BJ (cell line): ENCODE measurements at regions not wholly inside any gene's neighbourhood (a gene's known extent, or its start where the extent isn't known, plus 50 kb on each side); places are given as distances from the start of the nearest gene placed in this dataset.

Source experiments
- CTCF ChIA-PET: fragments of 350-600 bp; formaldehyde crosslinking; extraction: SDS; loops from one replicate; lab custom pipeline; 2021; ENCODE audit warnings: antibody characterized with exemption, inconsistent platforms; lab: Yijun Ruan, JAX
- POLR2A ChIA-PET: fragments of 300-600 bp; sonication (Branson Sonifier 250); formaldehyde crosslinking; extraction: SDS; loops from one replicate; lab custom pipeline; 2021; ENCODE audit warnings: antibody characterized with exemption; lab: Charles Lee
- DNase-seq: peaks from one replicate; pipeline ENCODE4 v3.0.0-alpha.2; 2011; ENCODE audit warnings: low read depth
- H3K27me3 ChIP-seq: 2 replicates; pipeline ENCODE4 v1.6.0; 2011; ENCODE audit warnings: low read length; ENCODE audit not compliant: control insufficient read depth, insufficient read depth
- H3K36me3 ChIP-seq: 2 replicates; pipeline ENCODE4 v1.5.1; 2011; ENCODE audit warnings: low read length; ENCODE audit not compliant: control insufficient read depth, insufficient read depth
- H3K4me3 ChIP-seq: 2 replicates; pipeline ENCODE4 v1.5.1; 2011; ENCODE audit warnings: low read depth, mild to moderate bottlenecking, control low read depth, low read length
- CTCF ChIP-seq: IDR thresholded peaks from 2 replicates; pipeline ENCODE4 v1.5.1; 2011; ENCODE audit warnings: low read depth, mild to moderate bottlenecking, control low read depth, inconsistent platforms, low read length, moderate library complexity; ENCODE audit not compliant: insufficient read depth

- H3K4me3 ChIP-seq: no peak overlapping the region
- POLR2A ChIA-PET: no interaction called here
- CTCF ChIA-PET: no interaction called here
Observed at GRCh38 chr1:5661196-5662085, 330.8 kb downstream of the NPHP4 start.

GRCh38 chr1:5660141-5660935 is 331.9 kb downstream of the NPHP4 start:
- DNase-seq: no peak
- Histone ChIP-seq H3K36me3 (no peaks in the 10 kb centered on the region), H3K4me3 (no peak overlapping the region), H3K27me3 (no peaks in the 10 kb centered on the region)
- TF ChIP-seq CTCF: no peak
- POLR2A ChIA-PET: no interaction called here
- CTCF ChIA-PET: no interaction called here

More at GRCh38 chr1:5661196-5662085, 330.8 kb downstream of the NPHP4 start:
- no peak for TF ChIP-seq CTCF
- DNase-seq: no peak
- Histone ChIP-seq H3K36me3 (no peaks in the 10 kb centered on the region), H3K27me3 (no peaks in the 10 kb centered on the region)

GRCh38 chr1:5659606-5660005 is 332.6 kb downstream of the NPHP4 start:
- ChIA-PET CTCF (no interaction called here), POLR2A (no interaction called here)
- H3K27me3 ChIP-seq: no peaks in the 10 kb centered on the region
- DNase-seq: no peak
- H3K4me3 ChIP-seq: no peak overlapping the region
- H3K36me3 ChIP-seq: no peaks in the 10 kb centered on the region
- no peak for TF ChIP-seq CTCF

GRCh38 chr1:5658340-5659316 is 333.6 kb downstream of the NPHP4 start:
- ChIA-PET POLR2A (no interaction called here), CTCF (no interaction called here)
- DNase-seq: no peak
- TF ChIP-seq CTCF: no peak
- no peak overlapping the region for H3K4me3 ChIP-seq
- H3K27me3 ChIP-seq: no peaks in the 10 kb centered on the region
- no peaks in the 10 kb centered on the region for H3K36me3 ChIP-seq
